Brain microvascular endothelial cell (primary cell): ENCODE measurements at regions not wholly inside any gene's neighbourhood (a gene's known extent, or its start where the extent isn't known, plus 50 kb on each side); places are given as distances from the start of the nearest gene placed in this dataset.

Source experiments
- DNase-seq: peaks from one replicate; pipeline ENCODE4 v3.0.0-alpha.2; 2020
- H3K27ac ChIP-seq: fragments of 250-450 bp; sonication (Bioruptor Pico); 2 replicates; pipeline ENCODE4 v1.5.1; 2020; ENCODE audit warnings: mild to moderate bottlenecking, moderate library complexity
- H3K27me3 ChIP-seq: fragments of 250-450 bp; sonication (Bioruptor Pico); replicated peaks from 2 replicates; pipeline ENCODE4 v1.5.1; 2020; ENCODE audit warnings: mild to moderate bottlenecking
- H3K36me3 ChIP-seq: fragments of 250-450 bp; sonication (Bioruptor Pico); replicated peaks from 2 replicates; pipeline ENCODE4 v1.5.1; 2020; ENCODE audit warnings: mild to moderate bottlenecking
- H3K4me3 ChIP-seq: 2 replicates; pipeline ENCODE4 v1.5.1; 2011; ENCODE audit warnings: low read depth, mild to moderate bottlenecking, control low read depth, low read length, moderate library complexity
- CTCF ChIP-seq: IDR thresholded peaks from 2 replicates; pipeline ENCODE4 v1.5.1; 2011; ENCODE audit warnings: low read depth, mild to moderate bottlenecking, moderate library complexity, low read length, control low read depth, inconsistent platforms; ENCODE audit errors: missing control alignments
- in situ Hi-C: cut with HindIII; loops from 2 replicates; pipeline ENCODE4 v1.10.0; 2017; ENCODE audit warnings: low sequenced_read_pairs, low pct_ligation_motif_present

DNA sequence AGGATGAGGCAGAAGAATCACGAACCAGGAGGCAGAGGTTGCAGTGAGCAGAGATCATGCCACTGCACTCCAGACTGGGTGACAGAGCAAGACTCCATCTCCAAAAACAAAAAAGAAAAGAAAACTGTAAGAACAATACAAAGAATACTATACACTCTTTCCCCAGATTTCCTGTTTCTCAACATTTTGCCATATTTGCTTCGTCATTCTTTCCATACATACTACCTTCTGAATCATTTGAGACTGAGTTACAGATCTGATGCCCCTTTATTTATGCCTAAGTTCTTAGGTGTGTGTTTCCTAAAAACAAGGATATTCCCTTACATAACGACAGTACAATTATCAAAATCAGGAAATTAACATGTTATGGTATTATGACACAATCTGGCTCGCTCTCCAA lies 168.4 kb upstream of the CELF2 start:
- no peak for TF ChIP-seq CTCF
- in situ Hi-C loops = no loop called here
- H3K27me3 ChIP-seq = no peaks in the 10 kb centered on the region
- no peak overlapping the region for H3K27ac ChIP-seq
- no peaks in the 10 kb centered on the region for H3K36me3 ChIP-seq
- no peak for DNase-seq
- no peak overlapping the region for H3K4me3 ChIP-seq

GRCh38 chr10:10850214-10850613 lies 167.5 kb upstream of the CELF2 start:
- in situ Hi-C loops = no loop called here
- no peak overlapping the region for H3K27ac ChIP-seq
- H3K27me3 ChIP-seq = no peaks in the 10 kb centered on the region
- H3K4me3 ChIP-seq = no peak overlapping the region
- no peaks in the 10 kb centered on the region for H3K36me3 ChIP-seq
- TF ChIP-seq CTCF = no peak
- no peak for DNase-seq

DNA sequence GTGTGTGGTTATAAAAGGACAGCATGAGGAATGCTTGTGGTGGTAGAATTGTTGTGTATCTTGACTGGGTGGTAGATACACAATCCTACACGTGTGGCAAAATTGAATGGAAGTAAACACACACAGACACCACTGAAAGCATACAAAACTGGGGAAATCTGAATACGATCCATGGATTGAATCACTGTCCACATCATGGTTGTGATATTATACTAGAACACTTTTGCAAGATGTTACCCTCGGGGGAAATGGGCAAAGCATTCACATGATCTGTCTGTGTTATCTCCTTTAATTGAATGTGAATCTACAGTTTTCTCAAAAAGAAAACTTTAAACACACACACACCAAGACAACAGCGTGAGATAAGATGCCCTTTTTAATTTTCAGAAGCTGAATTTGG lies 165.2 kb upstream of the CELF2 start:
- no peaks in the 10 kb centered on the region for H3K27me3 ChIP-seq
- no peak overlapping the region for H3K27ac ChIP-seq
- no peaks in the 10 kb centered on the region for H3K36me3 ChIP-seq
- H3K4me3 ChIP-seq = no peak overlapping the region
- TF ChIP-seq CTCF = no peak
- in situ Hi-C loops = no loop called here
- DNase-seq = no peak

DNA sequence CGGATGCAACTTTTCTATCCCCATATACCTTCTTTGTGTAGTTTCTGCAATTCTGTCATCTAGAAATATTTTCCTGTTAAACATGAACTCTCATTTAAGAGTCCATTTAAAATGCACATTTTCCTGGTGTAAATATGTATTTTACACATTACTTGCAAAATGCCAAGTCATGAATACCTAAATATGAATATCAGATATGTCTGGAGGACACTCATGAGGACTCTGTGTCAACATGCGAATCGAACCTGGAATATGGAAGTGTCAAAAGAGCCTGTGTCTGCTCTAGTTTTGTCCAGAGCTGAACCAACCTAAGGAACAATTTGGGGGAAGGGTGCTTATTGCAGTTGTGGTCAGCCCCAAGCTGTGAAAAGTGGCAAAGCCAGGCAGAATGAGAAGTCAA lies 163.7 kb upstream of the CELF2 start:
- no peak overlapping the region for H3K27ac ChIP-seq
- no peak overlapping the region for H3K4me3 ChIP-seq
- no peak for TF ChIP-seq CTCF
- DNase-seq = no peak
- H3K27me3 ChIP-seq = no peaks in the 10 kb centered on the region
- in situ Hi-C loops = no loop called here
- H3K36me3 ChIP-seq = no peaks in the 10 kb centered on the region

DNA sequence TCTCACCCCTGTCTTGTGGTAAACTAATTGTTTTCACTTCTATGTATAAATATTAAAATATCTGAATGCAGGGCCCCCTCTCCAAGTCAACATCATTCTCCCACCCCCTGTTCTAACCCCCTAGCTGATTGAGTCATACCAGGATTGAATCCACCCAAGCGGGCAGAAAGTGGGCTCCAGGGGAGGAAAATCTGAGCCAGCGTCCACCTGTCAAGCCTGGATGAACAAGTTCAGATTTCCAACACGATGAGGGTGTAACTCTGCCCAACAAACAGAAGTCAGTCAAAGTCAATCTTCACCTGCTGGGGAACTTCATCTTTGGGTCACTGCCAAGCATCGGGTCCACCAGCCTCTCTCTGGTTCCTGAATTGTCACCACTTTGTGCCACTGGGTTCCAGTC lies 162.9 kb upstream of the CELF2 start:
- in situ Hi-C loops = no loop called here
- no peak for TF ChIP-seq CTCF
- H3K27me3 ChIP-seq = no peaks in the 10 kb centered on the region

DNA sequence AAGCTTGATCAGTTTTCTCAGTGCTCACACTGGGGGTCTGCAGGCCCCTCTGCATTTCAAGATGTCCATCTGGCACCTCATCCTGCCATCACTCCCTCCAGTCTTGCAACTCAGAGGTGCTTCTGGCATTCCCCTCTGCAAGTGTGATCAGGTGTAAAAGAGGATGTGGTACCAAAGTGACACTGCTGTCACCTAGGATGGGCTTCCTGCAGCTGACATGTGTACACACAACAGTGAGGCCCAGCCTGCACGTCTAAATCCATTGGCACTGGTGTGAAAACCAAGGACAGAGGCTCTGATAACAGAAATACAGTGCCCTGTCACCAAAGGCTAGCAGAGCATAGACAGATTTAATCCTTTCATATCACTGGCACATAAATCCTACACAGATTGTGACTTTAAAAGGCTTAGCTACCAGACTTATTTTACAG lies 162.5 kb upstream of the CELF2 start:
- no peak overlapping the region for H3K4me3 ChIP-seq
- in situ Hi-C loops = no loop called here
- H3K36me3 ChIP-seq = no peaks in the 10 kb centered on the region
- no peak for TF ChIP-seq CTCF
- H3K27ac ChIP-seq = no peak overlapping the region
- no peaks in the 10 kb centered on the region for H3K27me3 ChIP-seq
- DNase-seq = no peak

More for the DNA sequence above, 162.9 kb upstream of the CELF2 start:
- Histone ChIP-seq H3K27ac (no peak overlapping the region), H3K36me3 (no peaks in the 10 kb centered on the region), H3K4me3 (no peak overlapping the region)
- DNase-seq = no peak
